GM23338 (cell line): ENCODE measurements at regions not wholly inside any gene's neighbourhood (a gene's known extent, or its start where the extent isn't known, plus 50 kb on each side); places are given as distances from the start of the nearest gene placed in this dataset.

Source experiments
- ATAC-seq: fragments of 200-7000 bp; cut with Tn5 transposase; 3 replicates; pipeline ENCODE4 v1.9.1; 2020
- DNase-seq: peaks from one replicate; pipeline ENCODE4 v3.0.0-alpha.2; 2015; ENCODE audit warnings: low spot score
- H2AFZ ChIP-seq: fragments of 200-600 bp; sonication (generic); 2 replicates; pipeline ENCODE4 v1.8.0; 2016; ENCODE audit warnings: antibody characterized with exemption, mild to moderate bottlenecking, moderate library complexity
- H3F3A ChIP-seq: fragments of 200-600 bp; sonication (generic); replicated peaks from 2 replicates; pipeline ENCODE4 v1.8.0; 2017; ENCODE audit warnings: antibody characterized with exemption, mixed run types, low read depth
- H3K27ac ChIP-seq: fragments of 200-600 bp; sonication (generic); 2 replicates; pipeline ENCODE4 v1.6.1; 2016; ENCODE audit warnings: low read depth
- H3K27me3 ChIP-seq: fragments of 200-600 bp; sonication (generic); 2 replicates; pipeline ENCODE4 v1.8.0; 2016; ENCODE audit warnings: mild to moderate bottlenecking, mixed run types, moderate library complexity; ENCODE audit not compliant: insufficient read depth
- H3K36me3 ChIP-seq: fragments of 200-600 bp; sonication (generic); 2 replicates; pipeline ENCODE4 v1.8.0; 2016; ENCODE audit warnings: mild to moderate bottlenecking; ENCODE audit not compliant: insufficient read depth
- H3K4me1 ChIP-seq: fragments of 200-600 bp; sonication (generic); 2 replicates; pipeline ENCODE4 v1.8.0; 2016; ENCODE audit warnings: mild to moderate bottlenecking, moderate library complexity; ENCODE audit not compliant: insufficient read depth
- H3K4me2 ChIP-seq: fragments of 200-600 bp; sonication (generic); 2 replicates; pipeline ENCODE4 v1.7.1; 2017; ENCODE audit warnings: mixed run types
- H3K4me3 ChIP-seq: fragments of 200-600 bp; sonication (generic); 2 replicates; pipeline ENCODE4 v1.6.1; 2016; ENCODE audit warnings: mixed run types
- H3K79me2 ChIP-seq: fragments of 200-600 bp; sonication (generic); replicated peaks from 2 replicates; pipeline ENCODE4 v1.8.0; 2017; ENCODE audit warnings: mild to moderate bottlenecking; ENCODE audit not compliant: insufficient read depth
- H3K9me2 ChIP-seq: fragments of 200-600 bp; sonication (generic); 2 replicates; pipeline ENCODE4 v1.8.0; 2017; ENCODE audit not compliant: insufficient read depth
- H4K20me1 ChIP-seq: fragments of 200-600 bp; sonication (generic); replicated peaks from 2 replicates; pipeline ENCODE4 v1.8.0; 2017; ENCODE audit warnings: mild to moderate bottlenecking; ENCODE audit not compliant: insufficient read depth
- H3K27ac Mint-ChIP-seq: 2 replicates; pipeline ENCODE4 v1.8.0; 2020; ENCODE audit warnings: inconsistent platforms, mild to moderate bottlenecking, moderate library complexity, mixed read lengths
- H3K27me3 Mint-ChIP-seq: 3 replicates; pipeline ENCODE4 v1.8.0; 2022; ENCODE audit warnings: low read depth, mild to moderate bottlenecking, moderate library complexity, mixed read lengths, inconsistent platforms; ENCODE audit not compliant: insufficient read depth, poor library complexity
- H3K36me3 Mint-ChIP-seq: 3 replicates; pipeline ENCODE4 v1.8.0; 2021; ENCODE audit warnings: low read depth, mild to moderate bottlenecking, inconsistent platforms, moderate library complexity, mixed read lengths
- H3K4me1 Mint-ChIP-seq: 3 replicates; pipeline ENCODE4 v1.8.0; 2020; ENCODE audit warnings: mild to moderate bottlenecking, inconsistent platforms, mixed read lengths
- H3K4me3 Mint-ChIP-seq: 3 replicates; pipeline ENCODE4 v1.8.0; 2021; ENCODE audit warnings: moderate library complexity, mild to moderate bottlenecking, inconsistent platforms, mixed read lengths
- H3K9me3 Mint-ChIP-seq: 3 replicates; pipeline ENCODE4 v1.8.0; 2020; ENCODE audit warnings: moderate library complexity, mild to moderate bottlenecking, inconsistent platforms, mixed read lengths
- EZH2phosphoT487 ChIP-seq: fragments of 200-600 bp; sonication (generic); IDR thresholded peaks from one replicate; pipeline ENCODE4 v1.8.1; 2018; ENCODE audit warnings: antibody characterized with exemption; ENCODE audit not compliant: unreplicated experiment
- JUNB ChIP-seq: IDR thresholded peaks from one replicate; pipeline ENCODE4 v1.6.1; 2016; ENCODE audit warnings: antibody characterized with exemption; ENCODE audit not compliant: unreplicated experiment
- NANOG ChIP-seq: IDR thresholded peaks from 2 replicates; pipeline ENCODE4 v1.6.1; 2016; ENCODE audit warnings: antibody characterized with exemption, borderline replicate concordance
- POLR2AphosphoS5 ChIP-seq: IDR thresholded peaks from 2 replicates; pipeline ENCODE4 v1.6.1; 2016; ENCODE audit warnings: antibody characterized with exemption, low read depth
- STAT1 ChIP-seq: IDR thresholded peaks from one replicate; pipeline ENCODE4 v1.6.1; 2016; ENCODE audit warnings: antibody characterized with exemption; ENCODE audit not compliant: unreplicated experiment
- ZNF114 ChIP-seq: fragments of 250-450 bp; sonication (Bioruptor Pico); IDR thresholded peaks from 2 replicates; pipeline ENCODE4 v1.5.0; 2020; ENCODE audit warnings: mild to moderate bottlenecking, moderate library complexity
- TF ChIP-seq, protein P1 (sequence below): IDR thresholded peaks from one replicate; pipeline ENCODE4 v1.6.1; 2018; ENCODE audit warnings: antibody characterized with exemption; ENCODE audit not compliant: unreplicated experiment
- TF ChIP-seq, protein P2 (sequence below): IDR thresholded peaks from 2 replicates; pipeline ENCODE4 v1.6.1; 2016; ENCODE audit warnings: antibody characterized with exemption

DNA sequence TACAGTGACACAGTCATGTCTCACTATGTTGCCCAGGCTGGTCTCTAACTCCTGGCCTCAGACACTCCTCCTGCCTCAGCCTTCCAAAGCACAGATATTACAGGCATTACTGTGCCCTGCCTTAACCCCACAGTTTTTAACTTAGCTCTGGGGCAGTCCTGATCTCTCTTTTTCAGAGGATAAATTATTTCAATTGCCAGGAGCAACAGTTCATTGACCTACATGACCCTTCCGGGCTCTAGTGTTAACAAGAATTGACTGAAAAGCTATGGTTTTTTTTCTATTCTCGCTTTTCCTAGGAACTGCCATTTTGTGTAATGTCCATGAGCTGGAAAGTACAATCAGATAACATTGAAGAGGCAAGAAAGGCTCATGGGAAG is 92.8 kb downstream of the HNRNPLL start:
- Histone ChIP-seq H3K4me2 (no peak overlapping the region), H3K9me2 (no peaks in the 10 kb centered on the region), H3F3A (no peaks in the 10 kb centered on the region), H2AFZ (0 out of 2 replicates have a peak overlapping the region, but pooled peaks have one; percentile 63), H3K4me1 (peaks cover under 1% of the 10 kb centered on the region; the same call in 1 of the 2 replicates), H3K27ac (no peak overlapping the region), H3K4me3 (no peak overlapping the region), H3K36me3 (no peaks in the 10 kb centered on the region), H3K79me2 (no peaks in the 10 kb centered on the region), H3K27me3 (no peaks in the 10 kb centered on the region), H4K20me1 (no peaks in the 10 kb centered on the region)
- H3K36me3 Mint-ChIP-seq: no peaks in the 10 kb centered on the region
- DNase-seq (no peak), ATAC-seq (no peak)
- H3K9me3 Mint-ChIP-seq: no peaks in the 10 kb centered on the region
- peaks cover 4% of the 10 kb centered on the region for H3K27me3 Mint-ChIP-seq
- TF ChIP-seq, protein P1, sequence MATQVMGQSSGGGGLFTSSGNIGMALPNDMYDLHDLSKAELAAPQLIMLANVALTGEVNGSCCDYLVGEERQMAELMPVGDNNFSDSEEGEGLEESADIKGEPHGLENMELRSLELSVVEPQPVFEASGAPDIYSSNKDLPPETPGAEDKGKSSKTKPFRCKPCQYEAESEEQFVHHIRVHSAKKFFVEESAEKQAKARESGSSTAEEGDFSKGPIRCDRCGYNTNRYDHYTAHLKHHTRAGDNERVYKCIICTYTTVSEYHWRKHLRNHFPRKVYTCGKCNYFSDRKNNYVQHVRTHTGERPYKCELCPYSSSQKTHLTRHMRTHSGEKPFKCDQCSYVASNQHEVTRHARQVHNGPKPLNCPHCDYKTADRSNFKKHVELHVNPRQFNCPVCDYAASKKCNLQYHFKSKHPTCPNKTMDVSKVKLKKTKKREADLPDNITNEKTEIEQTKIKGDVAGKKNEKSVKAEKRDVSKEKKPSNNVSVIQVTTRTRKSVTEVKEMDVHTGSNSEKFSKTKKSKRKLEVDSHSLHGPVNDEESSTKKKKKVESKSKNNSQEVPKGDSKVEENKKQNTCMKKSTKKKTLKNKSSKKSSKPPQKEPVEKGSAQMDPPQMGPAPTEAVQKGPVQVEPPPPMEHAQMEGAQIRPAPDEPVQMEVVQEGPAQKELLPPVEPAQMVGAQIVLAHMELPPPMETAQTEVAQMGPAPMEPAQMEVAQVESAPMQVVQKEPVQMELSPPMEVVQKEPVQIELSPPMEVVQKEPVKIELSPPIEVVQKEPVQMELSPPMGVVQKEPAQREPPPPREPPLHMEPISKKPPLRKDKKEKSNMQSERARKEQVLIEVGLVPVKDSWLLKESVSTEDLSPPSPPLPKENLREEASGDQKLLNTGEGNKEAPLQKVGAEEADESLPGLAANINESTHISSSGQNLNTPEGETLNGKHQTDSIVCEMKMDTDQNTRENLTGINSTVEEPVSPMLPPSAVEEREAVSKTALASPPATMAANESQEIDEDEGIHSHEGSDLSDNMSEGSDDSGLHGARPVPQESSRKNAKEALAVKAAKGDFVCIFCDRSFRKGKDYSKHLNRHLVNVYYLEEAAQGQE: no peak
- no peak for TF ChIP-seq STAT1
- TF ChIP-seq, protein P2, sequence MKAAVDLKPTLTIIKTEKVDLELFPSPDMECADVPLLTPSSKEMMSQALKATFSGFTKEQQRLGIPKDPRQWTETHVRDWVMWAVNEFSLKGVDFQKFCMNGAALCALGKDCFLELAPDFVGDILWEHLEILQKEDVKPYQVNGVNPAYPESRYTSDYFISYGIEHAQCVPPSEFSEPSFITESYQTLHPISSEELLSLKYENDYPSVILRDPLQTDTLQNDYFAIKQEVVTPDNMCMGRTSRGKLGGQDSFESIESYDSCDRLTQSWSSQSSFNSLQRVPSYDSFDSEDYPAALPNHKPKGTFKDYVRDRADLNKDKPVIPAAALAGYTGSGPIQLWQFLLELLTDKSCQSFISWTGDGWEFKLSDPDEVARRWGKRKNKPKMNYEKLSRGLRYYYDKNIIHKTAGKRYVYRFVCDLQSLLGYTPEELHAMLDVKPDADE: no peak
- no peak overlapping the region for H3K27ac Mint-ChIP-seq
- H3K4me1 Mint-ChIP-seq: peaks cover 9% of the 10 kb centered on the region
- H3K4me3 Mint-ChIP-seq: no peak overlapping the region

DNA sequence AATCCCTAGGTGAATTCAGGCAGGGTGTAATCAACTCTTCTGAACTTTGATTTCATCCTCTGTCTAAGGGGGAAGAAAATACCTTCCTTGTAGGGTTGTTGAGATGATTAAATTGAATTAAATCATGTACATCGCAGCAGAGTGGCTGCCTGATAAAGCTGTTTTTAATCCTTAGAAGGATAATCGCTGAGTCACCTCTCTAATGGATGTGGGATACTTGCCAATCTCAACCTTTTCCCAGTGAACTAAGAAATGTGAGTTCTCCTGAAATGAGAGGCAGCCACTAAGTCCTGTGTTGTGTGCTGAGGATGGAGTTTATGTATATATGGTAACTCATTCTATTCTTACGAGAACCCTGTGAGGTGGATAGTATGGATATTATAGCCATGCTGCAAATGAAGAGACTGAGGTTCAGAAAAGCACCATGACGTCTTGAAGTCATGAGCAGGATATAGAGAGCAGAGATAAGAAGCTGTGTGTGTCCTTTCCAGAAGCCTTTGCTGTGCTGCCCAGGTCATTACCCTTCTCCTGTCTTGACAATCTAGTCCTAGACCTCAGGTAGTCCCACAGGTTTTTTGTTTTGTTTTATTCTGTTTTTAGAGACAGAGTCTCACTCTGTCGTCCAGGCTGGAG is 93.3 kb downstream of the HNRNPLL start:
- Mint-ChIP-seq H3K36me3 (no peaks in the 10 kb centered on the region), H3K4me1 (peaks cover 8% of the 10 kb centered on the region), H3K27ac (no peak overlapping the region), H3K27me3 (peaks cover 4% of the 10 kb centered on the region), H3K4me3 (no peak overlapping the region), H3K9me3 (no peaks in the 10 kb centered on the region)
- Histone ChIP-seq H2AFZ (0 out of 2 replicates have a peak overlapping the region, but pooled peaks have one; percentile 63), H3K79me2 (no peaks in the 10 kb centered on the region), H3K4me1 (no peaks in the 10 kb centered on the region), H3K9me2 (no peaks in the 10 kb centered on the region), H4K20me1 (no peaks in the 10 kb centered on the region), H3K4me2 (no peak overlapping the region), H3K4me3 (no peak overlapping the region), H3K36me3 (no peaks in the 10 kb centered on the region), H3K27me3 (no peaks in the 10 kb centered on the region), H3F3A (no peaks in the 10 kb centered on the region), H3K27ac (no peak overlapping the region)
- DNase-seq (no peak), ATAC-seq (no peak)
- TF ChIP-seq JUNB (no peak), POLR2AphosphoS5 (no peak), ZNF114 (no peak), EZH2phosphoT487 (no peak), STAT1 (no peak), NANOG (no peak)
- TF ChIP-seq, protein P1: no peak
- TF ChIP-seq, protein P2: no peak
